Testis (tissue), 2 donors: ENCODE measurements at regions not wholly inside any gene's neighbourhood (a gene's known extent, or its start where the extent isn't known, plus 50 kb on each side); places are given as distances from the start of the nearest gene placed in this dataset.
"Not testable (repeated sequence)": the region's sequence is repeated elsewhere in the genome, so short reads cannot be mapped to it uniquely, and the experiment has no call there.

Source experiments
- POLR2A ChIP-seq: fragments of 450-650 bp; IDR thresholded peaks from one replicate; pipeline ENCODE4 v1.6.1; 2017; ENCODE audit warnings: antibody characterized with exemption, mild to moderate bottlenecking, moderate library complexity
- TF ChIP-seq, protein P1 (sequence below), 3 experiments: fragments of 450-650 bp in 2 of 3; fragments of 200-600 bp in 1 of 3; sonication (generic) in 1 of 3; IDR thresholded peaks; one replicate each; pipeline ENCODE4 v1.5.1; 2016 to 2019; ENCODE audit warnings: antibody characterized with exemption in 3 of 3, mild to moderate bottlenecking in 2 of 3, moderate library complexity in 1 of 3

- TF ChIP-seq POLR2A, result not testable (repeated sequence)
- TF ChIP-seq, protein P1, sequence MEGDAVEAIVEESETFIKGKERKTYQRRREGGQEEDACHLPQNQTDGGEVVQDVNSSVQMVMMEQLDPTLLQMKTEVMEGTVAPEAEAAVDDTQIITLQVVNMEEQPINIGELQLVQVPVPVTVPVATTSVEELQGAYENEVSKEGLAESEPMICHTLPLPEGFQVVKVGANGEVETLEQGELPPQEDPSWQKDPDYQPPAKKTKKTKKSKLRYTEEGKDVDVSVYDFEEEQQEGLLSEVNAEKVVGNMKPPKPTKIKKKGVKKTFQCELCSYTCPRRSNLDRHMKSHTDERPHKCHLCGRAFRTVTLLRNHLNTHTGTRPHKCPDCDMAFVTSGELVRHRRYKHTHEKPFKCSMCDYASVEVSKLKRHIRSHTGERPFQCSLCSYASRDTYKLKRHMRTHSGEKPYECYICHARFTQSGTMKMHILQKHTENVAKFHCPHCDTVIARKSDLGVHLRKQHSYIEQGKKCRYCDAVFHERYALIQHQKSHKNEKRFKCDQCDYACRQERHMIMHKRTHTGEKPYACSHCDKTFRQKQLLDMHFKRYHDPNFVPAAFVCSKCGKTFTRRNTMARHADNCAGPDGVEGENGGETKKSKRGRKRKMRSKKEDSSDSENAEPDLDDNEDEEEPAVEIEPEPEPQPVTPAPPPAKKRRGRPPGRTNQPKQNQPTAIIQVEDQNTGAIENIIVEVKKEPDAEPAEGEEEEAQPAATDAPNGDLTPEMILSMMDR (IDR thresholded peaks at IDR 0.05), result not testable (repeated sequence)
Observed at GRCh38 chr3:166842784-166843183, 537.3 kb downstream of the ZBBX start.
